AG04450 (cell line): ENCODE measurements at regions not wholly inside any gene's neighbourhood (a gene's known extent, or its start where the extent isn't known, plus 50 kb on each side); places are given as distances from the start of the nearest gene placed in this dataset.
"Not testable (repeated sequence)": the region's sequence is repeated elsewhere in the genome, so short reads cannot be mapped to it uniquely, and the experiment has no call there.

Experiments used
- CTCF ChIA-PET: fragments of 300-600, 350-600 bp; formaldehyde crosslinking; extraction: SDS; loops from one replicate; lab custom pipeline; 2022; ENCODE audit warnings: antibody characterized with exemption, inconsistent platforms; lab: Charles Lee
- POLR2A ChIA-PET: fragments of 350-600 bp; formaldehyde crosslinking; extraction: SDS; loops from one replicate; lab custom pipeline; 2021; ENCODE audit warnings: antibody characterized with exemption, inconsistent platforms; lab: Yijun Ruan, JAX
- DNase-seq: peaks from one replicate; pipeline ENCODE4 v3.0.0-alpha.2; 2011; ENCODE audit warnings: low read depth, low spot score
- H3K27ac ChIP-seq: one replicate; pipeline ENCODE4 v1.5.1; 2012; ENCODE audit warnings: low read depth, low read length, control low read depth
- H3K27me3 ChIP-seq: one replicate; pipeline ENCODE4 v1.6.0; 2012; ENCODE audit warnings: low read length; ENCODE audit not compliant: control insufficient read depth, insufficient read depth
- H3K4me3 ChIP-seq: 2 replicates; pipeline ENCODE4 v1.5.1; 2011; ENCODE audit warnings: mild to moderate bottlenecking, low read depth, low read length, control low read depth
- H3K9me3 ChIP-seq: 2 replicates; pipeline ENCODE4 v1.5.1; 2012; ENCODE audit warnings: low read length; ENCODE audit not compliant: control insufficient read depth, insufficient read depth
- TF ChIP-seq, protein P1 (sequence below): IDR thresholded peaks from 2 replicates; pipeline ENCODE4 v1.5.1; 2011; ENCODE audit warnings: low read depth, low read length, control low read depth, inconsistent platforms

DNA sequence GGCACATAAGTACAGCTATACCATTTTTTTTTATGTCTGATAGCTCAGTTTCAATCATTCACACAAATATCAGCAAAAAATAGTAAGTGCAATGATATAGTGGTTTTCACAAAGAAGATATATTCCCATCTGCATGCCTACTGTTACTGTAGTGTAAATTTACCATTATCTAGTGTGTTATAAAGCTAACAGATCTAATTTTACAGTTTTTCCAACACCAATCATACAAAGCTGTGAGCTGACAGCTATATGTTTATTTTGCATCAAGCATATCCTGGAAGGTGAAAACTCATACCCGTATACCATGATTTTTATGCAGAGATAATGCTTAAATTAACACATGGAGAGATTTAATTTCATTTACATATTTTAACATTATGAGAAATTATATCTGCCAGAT, 89.9 kb upstream of the HAPLN1 start:
- no peak overlapping the region for H3K4me3 ChIP-seq
- TF ChIP-seq, protein P1, sequence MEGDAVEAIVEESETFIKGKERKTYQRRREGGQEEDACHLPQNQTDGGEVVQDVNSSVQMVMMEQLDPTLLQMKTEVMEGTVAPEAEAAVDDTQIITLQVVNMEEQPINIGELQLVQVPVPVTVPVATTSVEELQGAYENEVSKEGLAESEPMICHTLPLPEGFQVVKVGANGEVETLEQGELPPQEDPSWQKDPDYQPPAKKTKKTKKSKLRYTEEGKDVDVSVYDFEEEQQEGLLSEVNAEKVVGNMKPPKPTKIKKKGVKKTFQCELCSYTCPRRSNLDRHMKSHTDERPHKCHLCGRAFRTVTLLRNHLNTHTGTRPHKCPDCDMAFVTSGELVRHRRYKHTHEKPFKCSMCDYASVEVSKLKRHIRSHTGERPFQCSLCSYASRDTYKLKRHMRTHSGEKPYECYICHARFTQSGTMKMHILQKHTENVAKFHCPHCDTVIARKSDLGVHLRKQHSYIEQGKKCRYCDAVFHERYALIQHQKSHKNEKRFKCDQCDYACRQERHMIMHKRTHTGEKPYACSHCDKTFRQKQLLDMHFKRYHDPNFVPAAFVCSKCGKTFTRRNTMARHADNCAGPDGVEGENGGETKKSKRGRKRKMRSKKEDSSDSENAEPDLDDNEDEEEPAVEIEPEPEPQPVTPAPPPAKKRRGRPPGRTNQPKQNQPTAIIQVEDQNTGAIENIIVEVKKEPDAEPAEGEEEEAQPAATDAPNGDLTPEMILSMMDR, result no peak
- ChIA-PET CTCF (no interaction called here), POLR2A (no interaction called here)
- no peak for DNase-seq
- no peak overlapping the region for H3K27ac ChIP-seq
- no peaks in the 10 kb centered on the region for H3K9me3 ChIP-seq
- H3K27me3 ChIP-seq, result no peaks in the 10 kb centered on the region

- H3K27ac ChIP-seq, result no peak overlapping the region
- ChIA-PET POLR2A (no interaction called here), CTCF (no interaction called here)
- no peak overlapping the region for H3K4me3 ChIP-seq
- no peak for DNase-seq
- TF ChIP-seq, protein P1, result no peak
- H3K9me3 ChIP-seq, result no peaks in the 10 kb centered on the region
- H3K27me3 ChIP-seq, result no peaks in the 10 kb centered on the region
Measured at GRCh38 chr5:83802686-83803085, 82.0 kb upstream of the HAPLN1 start.

GRCh38 chr5:83800201-83800600, 79.5 kb upstream of the HAPLN1 start:
- TF ChIP-seq, protein P1, result no peak
- DNase-seq, result no peak
- CTCF ChIA-PET, result no interaction called here

GRCh38 chr5:83799020-83799419, 78.4 kb upstream of the HAPLN1 start:
- CTCF ChIA-PET, DNase-seq: not testable (repeated sequence)

More at GRCh38 chr5:83800201-83800600, 79.5 kb upstream of the HAPLN1 start:
- POLR2A ChIA-PET, result no interaction called here
- no peak overlapping the region for H3K27ac ChIP-seq
- H3K4me3 ChIP-seq, result no peak overlapping the region
- H3K9me3 ChIP-seq, result no peaks in the 10 kb centered on the region
- H3K27me3 ChIP-seq, result no peaks in the 10 kb centered on the region

DNA sequence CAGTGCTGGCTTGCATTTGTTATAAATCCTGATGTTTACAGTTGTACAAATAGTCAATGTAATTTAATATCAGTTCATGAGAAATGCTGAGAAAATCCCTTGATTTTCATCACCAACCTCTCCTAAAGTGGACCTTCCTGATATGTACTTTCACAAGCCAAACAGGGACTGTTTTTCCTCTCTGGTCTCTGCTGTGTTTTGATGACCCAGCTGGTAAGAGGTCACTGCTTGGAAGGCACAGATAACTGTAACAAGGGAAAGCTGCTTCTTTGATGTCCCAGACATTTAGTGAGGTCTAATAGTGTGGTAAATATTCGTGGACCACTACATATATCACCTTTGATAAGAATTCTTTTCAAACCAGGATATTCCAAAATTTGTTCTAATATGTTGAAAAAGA, 68.7 kb upstream of the HAPLN1 start:
- Histone ChIP-seq H3K4me3 (no peak overlapping the region), H3K27me3 (no peaks in the 10 kb centered on the region), H3K27ac (no peak overlapping the region), H3K9me3 (no peaks in the 10 kb centered on the region)
- DNase-seq, result no peak
- ChIA-PET CTCF (no interaction called here), POLR2A (no interaction called here)
- TF ChIP-seq, protein P1, result no peak

More at GRCh38 chr5:83799020-83799419, 78.4 kb upstream of the HAPLN1 start:
- H3K4me3 ChIP-seq, POLR2A ChIA-PET, H3K27me3 ChIP-seq, H3K27ac ChIP-seq, H3K9me3 ChIP-seq: not testable (repeated sequence)

DNA sequence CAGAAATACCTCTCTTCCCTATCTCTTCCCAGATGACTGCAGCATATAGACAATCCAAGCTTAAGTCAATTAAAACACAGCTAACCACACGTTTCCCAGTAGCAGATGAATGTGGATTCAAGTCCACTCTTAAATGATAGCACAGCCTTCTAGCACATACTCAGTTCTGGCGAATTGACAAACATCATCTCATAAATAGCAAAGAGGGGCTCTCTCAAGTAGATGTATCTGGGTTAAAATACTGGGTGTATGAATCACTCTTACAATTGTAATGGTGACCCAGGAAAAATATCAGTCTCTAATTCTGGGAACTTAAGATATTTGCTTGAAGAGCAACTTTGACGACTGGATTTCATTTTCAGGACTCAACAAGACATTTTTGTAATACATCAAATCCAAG, 67.0 kb upstream of the HAPLN1 start:
- DNase-seq, result no peak

More for the DNA sequence above, 67.0 kb upstream of the HAPLN1 start:
- H3K4me3 ChIP-seq, result no peak overlapping the region
- TF ChIP-seq, protein P1, result no peak
- H3K27ac ChIP-seq, result no peak overlapping the region
- H3K9me3 ChIP-seq, result no peaks in the 10 kb centered on the region
- ChIA-PET CTCF (interaction anchor here (0.6 kb wide), 1 partner anchor 69 kb away, joined by 5 read pairs; no protein-coding TSS in a partner anchor), POLR2A (no interaction called here)
- H3K27me3 ChIP-seq, result no peaks in the 10 kb centered on the region
